ENCODE measurements at regions not wholly inside any gene's neighbourhood (a gene's known extent, or its start where the extent isn't known, plus 50 kb on each side); places are given as distances from the start of the nearest gene placed in this dataset.

- no peak for DNase-seq
These were observed 73.4 kb upstream of the AVPR1A start for GRCh38 chr12:63224396-63224795.

GRCh38 chr12:63223128-63223527, 72.1 kb upstream of the AVPR1A start:
- no peak for DNase-seq

DNA sequence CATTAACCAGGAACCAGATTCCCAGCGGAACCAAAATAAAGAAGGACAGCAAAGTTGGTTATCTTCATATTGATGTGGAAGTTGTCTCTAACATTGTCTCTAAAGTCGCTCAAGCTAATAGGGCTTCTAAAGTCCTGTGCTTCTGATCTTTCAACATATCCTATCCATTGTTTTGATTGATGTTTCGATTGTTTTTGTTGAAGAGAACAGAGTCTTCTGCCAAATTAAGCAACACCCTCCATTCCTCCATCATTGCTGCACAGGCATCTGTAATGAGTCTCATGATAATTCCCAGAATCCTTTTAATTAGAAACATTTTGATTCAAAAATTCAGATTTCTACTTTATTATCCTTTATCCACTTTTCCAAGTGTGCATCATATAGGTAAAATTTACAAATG, 71.6 kb upstream of the AVPR1A start:
- DNase-seq = no peak

GRCh38 chr12:63220921-63221320, 69.9 kb upstream of the AVPR1A start:
- DNase-seq = no peak

GRCh38 chr12:63212316-63212715, 61.3 kb upstream of the AVPR1A start:
- DNase-seq = no peak

DNA sequence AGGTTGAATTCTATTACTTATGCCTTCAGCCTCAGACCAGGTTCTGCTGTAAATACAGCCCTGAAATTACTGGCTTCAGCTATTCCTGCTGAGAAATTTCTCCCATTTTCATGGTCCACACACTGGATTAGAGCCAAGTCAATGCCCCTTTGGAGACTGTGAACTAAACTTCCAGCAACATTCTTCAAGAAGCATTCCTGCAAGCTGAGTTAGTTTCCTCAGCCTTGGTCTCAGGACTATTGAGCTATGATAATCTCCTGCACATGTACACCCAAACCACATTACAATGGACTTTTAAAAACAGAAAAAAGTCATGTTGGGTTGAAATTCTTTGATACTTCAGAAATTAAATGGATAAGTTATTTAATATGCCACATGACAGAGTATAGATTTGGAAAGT, 58.0 kb upstream of the AVPR1A start:
- no peak for DNase-seq

DNA sequence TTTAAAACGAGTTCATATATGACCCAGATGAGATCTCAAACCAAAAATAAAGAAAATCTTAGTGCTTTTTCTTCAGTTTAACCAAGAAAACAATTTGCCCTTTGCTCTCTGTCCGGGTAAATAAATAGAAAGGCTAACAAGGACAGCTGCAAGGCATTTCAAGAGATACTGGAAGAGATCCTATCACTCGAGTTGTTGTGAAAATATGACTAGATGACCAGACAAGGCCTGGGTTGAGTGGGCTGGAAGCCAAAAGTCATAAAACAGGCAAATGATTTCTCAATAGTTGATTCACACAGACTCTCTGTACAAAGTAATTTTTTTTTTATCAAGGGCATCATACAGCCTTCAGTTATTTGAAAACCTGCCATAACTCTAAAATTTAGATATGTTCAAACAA, 55.9 kb upstream of the AVPR1A start:
- DNase-seq = no peak

DNA sequence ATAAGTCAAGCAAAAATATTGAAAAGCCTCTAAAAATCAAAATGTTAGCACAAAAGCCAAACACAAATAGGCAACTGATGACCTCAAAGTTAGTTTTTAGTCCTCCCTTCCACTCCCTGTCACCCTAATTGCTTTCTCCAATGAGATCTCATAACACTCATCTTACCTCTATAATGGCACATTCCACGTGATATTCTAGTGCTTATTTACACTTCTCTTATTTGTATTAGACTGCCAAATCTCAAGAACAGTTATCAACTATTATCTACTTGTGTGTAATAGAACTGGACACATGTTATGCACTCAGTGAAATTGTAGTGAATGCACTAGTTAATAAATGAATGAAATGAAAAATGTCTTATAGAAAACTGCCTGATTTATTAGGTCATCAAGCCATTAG, 55.5 kb upstream of the AVPR1A start:
- no peak for DNase-seq
